ENCODE measurements at regions not wholly inside any gene's neighbourhood (a gene's known extent, or its start where the extent isn't known, plus 50 kb on each side); places are given as distances from the start of the nearest gene placed in this dataset.

GRCh38 chr4:180925805-180926204 lies 1317.4 kb upstream of the TENM3 start:
- H3K27ac ChIP-seq (ENCODE audit: low read depth in 1 of 2, low read length in 2 of 2), result no peak overlapping the region
- no peak overlapping the region for H3K4me2 ChIP-seq (replicated peaks; ENCODE audit: extremely low read depth, low read length, poor library complexity, severe bottlenecking)
- no peaks in the 10 kb centered on the region for H3K9me3 ChIP-seq (replicated peaks in 1 of 2; ENCODE audit: control insufficient read depth in 1 of 2, insufficient read depth in 1 of 2, low read length in 2 of 2)
- no peaks in the 10 kb centered on the region for H3K4me1 Mint-ChIP-seq
- no peak overlapping the region for H3K4me3 ChIP-seq (replicated peaks in 1 of 3; ENCODE audit: low read depth in 2 of 3, low read length in 3 of 3)
- no peak overlapping the region for H2AFZ ChIP-seq (ENCODE audit: insufficient read depth, low read depth, low read length, poor library complexity, severe bottlenecking)
- intact Hi-C loops (cut with micrococcal nuclease), result no loop called here
- no peak for DNase-seq
- H3K27ac Mint-ChIP-seq, result no peak overlapping the region
- WGBS (ENCODE audit: insufficient coverage), result 80% methylated on average over 1 of the region's 3 CpGs
- H4K20me1 ChIP-seq (ENCODE audit: insufficient read depth, low read length), result no peaks in the 10 kb centered on the region
- H3K4me3 Mint-ChIP-seq, result no peak overlapping the region
- H3K27me3 ChIP-seq (ENCODE audit: control insufficient read depth in 2 of 2, insufficient read depth in 2 of 2, low read length in 2 of 2), result no peaks in the 10 kb centered on the region
- no peaks in the 10 kb centered on the region for H3K36me3 Mint-ChIP-seq
- H3K79me2 ChIP-seq (ENCODE audit: insufficient read depth, low read length), result no peaks in the 10 kb centered on the region
- H3K36me3 ChIP-seq (replicated peaks in 1 of 2; ENCODE audit: control insufficient read depth in 1 of 2, insufficient read depth in 2 of 2, low read length in 2 of 2), result no peaks in the 10 kb centered on the region
- peaks cover 0 to 2% (median 0%) of the 10 kb centered on the region in 7 donors for H3K9me3 Mint-ChIP-seq
- TF ChIP-seq CTCF (IDR thresholded peaks at IDR 0.05), result no peak
- H3K9ac ChIP-seq (ENCODE audit: insufficient read depth, low read length, poor library complexity, severe bottlenecking), result no peak overlapping the region
- no peaks in the 10 kb centered on the region for H3K27me3 Mint-ChIP-seq (ENCODE audit: low read depth in 3 of 3)
- H3K4me1 ChIP-seq (ENCODE audit: control insufficient read depth in 1 of 2, insufficient read depth in 2 of 2, low read length in 2 of 2), result no peaks in the 10 kb centered on the region

GRCh38 chr4:180926277-180926676 lies 1316.9 kb upstream of the TENM3 start:
- no peak overlapping the region for H3K9ac ChIP-seq (ENCODE audit: insufficient read depth, low read length, poor library complexity, severe bottlenecking)
- intact Hi-C loops (cut with micrococcal nuclease), result no loop called here
- Mint-ChIP-seq H3K27ac (no peak overlapping the region), H3K4me1 (no peaks in the 10 kb centered on the region), H3K9me3 (peaks cover 0 to 2% (median 0%) of the 10 kb centered on the region in 7 donors), H3K4me3 (no peak overlapping the region), H3K36me3 (no peaks in the 10 kb centered on the region), H3K27me3 (ENCODE audit: low read depth in 3 of 3) (no peaks in the 10 kb centered on the region)
- no peaks in the 10 kb centered on the region for H3K27me3 ChIP-seq (ENCODE audit: control insufficient read depth in 2 of 2, insufficient read depth in 2 of 2, low read length in 2 of 2)
- whole genome bisulfite sequencing (ENCODE audit: insufficient coverage), result 50% methylated on average over 1 of the region's 1 CpG
- no peak overlapping the region for H3K27ac ChIP-seq (ENCODE audit: low read depth in 1 of 2, low read length in 2 of 2)
- no peak for TF ChIP-seq CTCF (IDR thresholded peaks at IDR 0.05)
- DNase-seq, result no peak
- H3K4me3 ChIP-seq (replicated peaks in 1 of 3; ENCODE audit: low read depth in 2 of 3, low read length in 3 of 3), result no peak overlapping the region
- no peaks in the 10 kb centered on the region for H3K4me1 ChIP-seq (ENCODE audit: control insufficient read depth in 1 of 2, insufficient read depth in 2 of 2, low read length in 2 of 2)
- H2AFZ ChIP-seq (ENCODE audit: insufficient read depth, low read depth, low read length, poor library complexity, severe bottlenecking), result no peak overlapping the region
- H3K4me2 ChIP-seq (replicated peaks; ENCODE audit: extremely low read depth, low read length, poor library complexity, severe bottlenecking), result no peak overlapping the region
- no peaks in the 10 kb centered on the region for H3K36me3 ChIP-seq (replicated peaks in 1 of 2; ENCODE audit: control insufficient read depth in 1 of 2, insufficient read depth in 2 of 2, low read length in 2 of 2)
- H3K79me2 ChIP-seq (ENCODE audit: insufficient read depth, low read length), result no peaks in the 10 kb centered on the region
- H3K9me3 ChIP-seq (replicated peaks in 1 of 2; ENCODE audit: control insufficient read depth in 1 of 2, insufficient read depth in 1 of 2, low read length in 2 of 2), result no peaks in the 10 kb centered on the region
- H4K20me1 ChIP-seq (ENCODE audit: insufficient read depth, low read length), result no peaks in the 10 kb centered on the region

Data from CD14-positive monocyte (primary cell).